HEK293 (cell line): ENCODE measurements at regions not wholly inside any gene's neighbourhood (a gene's known extent, or its start where the extent isn't known, plus 50 kb on each side); places are given as distances from the start of the nearest gene placed in this dataset.
"Not testable (repeated sequence)": the region's sequence is repeated elsewhere in the genome, so short reads cannot be mapped to it uniquely, and the experiment has no call there.

ENCODE experiments used
- CTCF ChIP-seq: fragments of 450-650 bp; formaldehyde crosslinking; IDR thresholded peaks from 2 replicates; pipeline ENCODE4 v1.5.1; 2016; ENCODE audit warnings: missing biosample characterization, missing genetic modification characterization
- PRDM10 ChIP-seq: fragments of 450-650 bp; formaldehyde crosslinking; IDR thresholded peaks from 2 replicates; pipeline ENCODE4 v1.5.1; 2016; ENCODE audit warnings: missing biosample characterization, missing genetic modification characterization
- SP7 ChIP-seq: fragments of 450-650 bp; formaldehyde crosslinking; IDR thresholded peaks from 2 replicates; pipeline ENCODE4 v1.5.1; 2016; ENCODE audit warnings: missing biosample characterization, missing genetic modification characterization
- ZNF302 ChIP-seq: fragments of 450-650 bp; formaldehyde crosslinking; IDR thresholded peaks from 2 replicates; pipeline ENCODE4 v1.5.1; 2016; ENCODE audit warnings: missing biosample characterization, missing genetic modification characterization, low read depth

- not testable (repeated sequence) for TF ChIP-seq ZNF302; PRDM10 (tag by site-specific recombination); CTCF (tag by site-specific recombination); SP7 (tag by site-specific recombination)
These were observed 67.8 kb upstream of the ADAMTS3 start for GRCh38 chr4:72636866-72637265.
